Stimulated activated CD8-positive, alpha-beta memory T cell treated with anti-CD3 and anti-CD28 coated beads, Interleukin-12 subunit alpha, Interleukin-12 subunit beta, amount 100 ng/mL, for 24 hours (primary cell): ENCODE measurements at regions not wholly inside any gene's neighbourhood (a gene's known extent, or its start where the extent isn't known, plus 50 kb on each side); places are given as distances from the start of the nearest gene placed in this dataset.

Source experiments
- DNase-seq: peaks from one replicate; pipeline ENCODE4 v3.0.0-alpha.2; 2020; ENCODE audit errors: extremely low read depth

DNA sequence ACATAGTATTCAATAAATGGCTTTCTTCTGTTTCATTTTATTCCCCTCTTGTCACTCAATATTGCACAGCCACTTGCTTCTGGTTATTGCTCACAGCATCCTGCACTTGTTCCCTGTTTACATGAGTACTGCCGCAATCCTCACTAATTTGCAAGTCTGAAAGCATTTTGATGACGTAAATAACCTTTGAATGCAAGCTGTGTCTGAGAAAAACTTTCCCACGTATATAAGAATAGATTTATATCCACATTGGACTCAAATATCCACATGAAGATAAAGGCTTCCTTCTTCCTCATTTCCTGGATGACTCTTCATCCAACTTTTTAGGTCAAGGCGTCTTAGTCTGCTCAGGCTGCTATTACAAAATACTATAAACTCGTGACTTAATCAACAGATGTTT, 88.2 kb upstream of the DAP start:
- no peak for DNase-seq

DNA sequence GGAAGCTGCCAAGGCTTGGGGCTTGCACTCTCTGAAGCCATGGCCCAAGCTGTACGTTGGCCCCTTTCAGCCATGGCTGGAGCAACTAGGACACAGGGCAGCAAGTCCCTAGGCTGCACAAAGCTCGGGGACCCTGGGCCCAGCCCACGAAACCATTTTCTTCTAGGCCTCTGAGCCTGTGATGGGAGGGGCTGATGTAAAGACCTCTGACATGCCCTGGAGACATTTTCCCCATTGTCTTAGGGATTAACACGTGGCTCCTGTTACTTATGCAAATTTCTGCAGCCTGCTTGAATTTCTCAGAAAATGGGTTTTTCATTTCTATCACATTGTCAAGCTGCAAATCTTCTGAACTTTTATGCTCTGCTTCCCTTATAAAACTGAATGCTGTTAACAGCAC, 83.0 kb upstream of the DAP start:
- no peak for DNase-seq

DNA sequence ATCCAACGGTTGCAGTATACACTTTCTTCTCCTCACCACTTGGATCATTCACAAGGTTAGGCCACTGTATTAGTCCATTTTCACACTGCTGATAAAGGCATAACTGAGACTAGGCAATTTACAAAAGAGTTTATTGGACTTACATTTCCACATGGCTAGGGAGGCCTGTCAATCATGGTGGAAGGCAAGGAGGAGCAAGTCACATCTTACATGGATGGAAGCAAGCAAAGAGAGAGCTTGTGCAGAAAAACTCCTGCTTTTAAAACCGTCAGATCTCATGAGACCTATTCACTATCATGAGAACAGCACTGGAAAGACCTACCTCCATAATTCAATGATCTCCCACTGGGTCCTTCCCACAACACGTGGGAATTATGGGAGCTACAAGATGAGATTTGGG, 81.8 kb upstream of the DAP start:
- no peak for DNase-seq

DNA sequence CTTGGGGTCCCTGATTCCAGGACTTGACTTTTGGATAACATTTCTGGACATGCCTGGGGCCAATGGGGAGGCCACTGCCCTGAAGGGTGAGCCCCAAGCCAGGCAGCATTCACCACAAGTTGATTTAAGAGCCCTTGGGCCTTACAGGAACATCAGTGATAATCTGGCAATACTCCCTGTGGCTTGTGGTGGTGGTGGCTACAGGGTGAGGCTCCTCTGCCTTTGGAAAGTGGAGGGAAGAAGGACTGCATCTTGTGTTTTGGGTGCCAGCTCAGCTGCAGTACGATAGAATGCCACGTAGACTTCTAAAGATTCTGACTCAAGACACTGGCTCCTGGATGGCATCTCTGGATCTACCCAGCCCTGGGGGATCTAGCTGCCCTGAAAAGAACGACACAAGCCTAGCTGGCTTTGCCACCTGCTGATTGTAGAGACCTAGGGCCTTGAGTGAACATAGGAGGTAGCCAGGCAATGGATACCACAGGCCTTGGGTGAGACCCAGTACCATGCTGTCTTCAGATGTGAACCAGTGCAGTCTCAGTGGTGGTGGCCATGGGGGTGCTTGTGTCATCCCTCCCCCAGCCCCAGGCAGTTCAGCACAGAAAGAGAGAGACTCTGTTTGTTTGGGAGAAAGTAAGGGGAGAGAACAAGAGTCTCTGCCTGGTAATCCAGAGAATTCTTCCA, 79.0 kb upstream of the DAP start:
- no peak for DNase-seq

DNA sequence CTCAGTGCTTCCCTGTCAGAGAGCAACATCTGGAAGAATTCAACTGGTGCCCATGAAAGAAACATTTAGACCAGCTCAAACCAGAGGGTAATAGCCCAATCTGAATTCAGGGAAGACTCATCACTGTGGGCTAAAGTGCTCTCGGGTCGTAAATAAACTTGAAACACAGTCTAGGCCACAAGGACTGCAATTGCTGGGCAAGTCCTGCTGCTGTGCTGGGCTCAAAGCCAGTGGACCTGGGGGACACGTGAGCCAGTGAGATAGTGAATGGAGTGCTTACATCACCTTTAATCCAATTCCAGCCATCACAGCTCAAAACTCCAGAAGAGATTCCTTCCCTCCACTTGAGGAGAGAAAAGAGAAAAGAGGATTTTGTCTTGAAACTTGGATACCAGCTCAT, 78.1 kb upstream of the DAP start:
- DNase-seq: no peak

DNA sequence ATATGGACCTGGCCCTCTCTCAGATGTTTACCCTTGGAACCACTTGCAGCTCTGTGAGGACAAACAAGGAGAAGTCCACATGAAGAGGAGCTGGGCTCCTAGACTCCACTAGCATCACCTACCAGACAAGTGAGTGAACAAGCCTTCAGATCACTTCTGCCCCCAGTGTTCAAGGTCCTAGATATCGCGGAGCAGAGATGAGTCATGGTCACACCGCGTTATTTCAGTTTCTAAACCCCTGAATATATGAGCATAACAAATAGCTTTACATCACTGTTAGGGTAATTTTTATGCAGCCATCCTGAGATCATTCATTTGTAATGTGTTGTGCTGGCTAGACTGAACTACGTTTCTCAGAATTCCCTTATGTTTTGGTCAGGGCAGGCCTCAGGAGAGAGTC, 77.0 kb upstream of the DAP start:
- no peak for DNase-seq

DNA sequence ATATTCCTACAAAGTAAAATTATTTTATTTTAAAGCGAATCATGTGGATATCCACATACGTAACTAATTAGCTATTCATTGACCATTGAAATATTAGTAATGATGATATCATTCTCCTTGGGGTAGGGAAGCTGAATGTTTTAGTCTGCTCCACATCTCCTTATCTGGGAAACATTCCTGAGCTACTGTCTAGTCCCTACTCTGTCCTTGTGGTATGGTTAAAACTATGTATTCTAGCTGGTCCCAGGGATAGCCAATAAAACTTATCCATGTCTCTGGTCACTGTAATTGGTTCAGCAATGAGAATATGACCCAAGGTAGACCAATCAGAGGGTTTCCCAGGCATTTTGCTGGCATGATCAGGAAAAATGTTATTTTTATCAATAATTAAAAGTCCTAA, 76.0 kb upstream of the DAP start:
- DNase-seq: no peak

DNA sequence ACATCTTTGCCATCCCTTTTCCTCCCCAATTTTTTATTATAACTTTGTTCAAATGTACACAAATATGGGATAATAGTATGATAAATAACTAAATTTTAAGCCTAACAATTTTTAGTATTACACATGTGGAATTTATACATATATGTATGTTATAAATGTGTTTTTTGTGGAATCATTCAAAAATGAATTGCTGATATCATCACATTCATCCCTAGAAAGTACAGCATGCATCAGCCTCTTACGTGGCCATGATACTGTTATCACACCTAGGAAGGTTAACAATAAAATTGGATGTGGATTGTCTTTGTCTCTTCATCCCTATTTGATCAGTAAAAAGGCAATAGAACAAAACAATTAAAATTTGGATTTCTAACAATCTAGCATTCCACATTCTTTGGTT, 73.7 kb upstream of the DAP start:
- DNase-seq: no peak

DNA sequence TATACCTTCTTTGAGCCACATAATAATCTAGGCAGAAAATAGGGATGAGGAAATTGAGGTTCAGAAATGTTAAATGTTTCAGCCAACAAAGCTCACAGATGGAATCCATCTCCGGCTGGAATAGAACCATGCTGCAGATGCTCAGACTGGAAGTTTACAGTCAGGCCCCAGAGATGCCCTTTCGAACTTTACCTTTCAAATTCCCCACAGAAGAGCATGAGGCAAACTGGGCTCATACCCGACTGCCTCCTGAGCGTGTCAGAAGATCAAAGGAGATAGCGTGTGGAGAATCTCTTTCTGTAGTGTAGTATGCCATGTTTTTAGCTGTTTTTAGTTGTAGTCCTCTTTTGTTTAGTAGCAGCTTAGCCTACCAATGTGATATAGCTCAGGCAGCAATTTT, 72.0 kb upstream of the DAP start:
- no peak for DNase-seq

DNA sequence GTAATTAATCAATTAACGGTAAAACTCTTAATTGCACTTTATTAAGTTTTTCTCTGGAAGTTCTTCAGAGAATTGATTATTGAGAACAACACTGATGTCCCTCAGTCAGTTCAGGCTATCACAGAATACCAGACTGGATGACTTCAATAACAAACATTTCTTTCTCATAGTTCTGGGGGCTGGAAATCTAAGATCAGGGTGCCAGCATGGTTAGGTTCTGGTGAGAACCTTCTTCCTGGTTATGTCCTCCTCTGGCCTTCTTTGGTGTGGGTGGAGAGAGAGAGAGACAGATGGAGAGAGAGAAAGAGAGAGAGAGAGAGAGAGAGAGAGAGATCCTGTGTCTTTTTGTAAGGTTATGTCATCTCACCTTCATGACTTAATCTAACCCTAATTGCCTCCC, 71.4 kb upstream of the DAP start:
- no peak for DNase-seq

DNA sequence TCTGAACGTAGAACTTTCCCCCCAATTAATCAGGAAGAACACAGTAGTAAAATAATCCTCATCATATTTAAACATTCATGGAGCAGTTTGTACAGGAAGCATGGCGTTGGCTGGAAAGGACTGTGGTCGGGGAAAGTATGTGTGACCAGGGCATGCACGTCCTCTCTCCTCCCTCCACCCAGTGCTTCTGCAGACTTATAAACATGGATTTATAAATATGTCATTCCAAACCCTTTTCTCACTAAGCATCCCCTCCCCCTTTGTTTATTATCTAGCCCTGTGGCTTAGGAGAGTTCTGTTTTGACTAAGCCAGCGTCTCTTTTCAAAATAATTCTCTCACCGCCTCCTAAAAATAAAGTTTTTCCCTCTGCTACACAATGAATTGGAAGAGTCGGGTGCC, 70.4 kb upstream of the DAP start:
- DNase-seq: no peak

DNA sequence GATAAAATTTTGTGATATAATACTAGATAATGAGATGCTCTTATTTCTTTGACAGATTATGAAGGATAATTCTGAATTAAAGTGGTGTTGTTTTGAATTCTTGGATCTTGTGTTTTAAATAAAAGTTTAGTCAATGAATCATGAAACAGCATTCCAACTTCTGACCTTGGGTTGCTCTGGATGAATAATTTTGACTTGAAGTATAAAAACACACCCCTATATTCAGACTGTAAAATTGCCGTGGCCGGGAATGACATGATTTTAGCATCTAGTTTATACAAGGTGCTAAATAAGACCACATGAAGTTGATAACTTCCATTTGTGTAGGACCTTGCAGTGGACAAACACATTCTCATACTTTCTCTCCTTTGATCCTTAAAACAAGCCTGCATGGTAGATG, 67.2 kb upstream of the DAP start:
- DNase-seq: no peak

DNA sequence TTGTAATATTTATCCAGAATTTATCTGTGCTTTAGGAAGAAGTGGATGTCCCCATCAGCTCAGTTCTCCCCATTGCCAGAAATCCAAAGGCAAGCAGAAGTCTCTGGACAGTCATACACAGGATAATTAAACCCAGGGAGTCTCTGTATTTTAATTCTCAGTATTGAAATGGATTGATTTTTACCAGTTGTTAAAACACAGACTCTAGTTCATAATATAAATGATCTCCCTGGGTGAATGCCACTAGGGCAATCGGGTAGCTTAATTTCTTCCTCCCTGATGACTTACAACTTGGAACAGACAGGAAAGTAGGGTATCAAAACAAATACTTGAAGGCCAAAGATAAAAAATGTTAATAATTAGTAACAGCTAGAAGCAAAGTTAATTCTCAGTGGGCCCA, 66.5 kb upstream of the DAP start:
- DNase-seq: no peak

DNA sequence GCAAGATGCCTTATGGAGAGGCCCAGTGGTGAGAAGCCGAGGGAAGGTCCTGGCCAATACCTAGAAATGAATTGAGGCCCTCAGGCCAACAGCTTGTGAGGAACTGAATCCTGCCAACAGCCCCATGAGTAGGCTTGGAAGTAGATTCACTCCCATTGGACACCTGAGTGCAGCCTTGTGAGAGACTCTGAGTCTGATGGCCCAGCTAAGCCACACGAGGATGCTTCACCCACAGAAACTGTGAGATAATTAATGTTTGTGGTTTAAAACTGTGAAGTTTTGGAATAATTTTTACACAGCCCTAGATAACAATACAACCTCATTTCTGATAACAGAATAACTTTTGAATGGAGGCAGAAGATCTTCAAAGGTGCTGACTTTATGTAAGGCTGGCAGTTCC, 65.9 kb upstream of the DAP start:
- no peak for DNase-seq

DNA sequence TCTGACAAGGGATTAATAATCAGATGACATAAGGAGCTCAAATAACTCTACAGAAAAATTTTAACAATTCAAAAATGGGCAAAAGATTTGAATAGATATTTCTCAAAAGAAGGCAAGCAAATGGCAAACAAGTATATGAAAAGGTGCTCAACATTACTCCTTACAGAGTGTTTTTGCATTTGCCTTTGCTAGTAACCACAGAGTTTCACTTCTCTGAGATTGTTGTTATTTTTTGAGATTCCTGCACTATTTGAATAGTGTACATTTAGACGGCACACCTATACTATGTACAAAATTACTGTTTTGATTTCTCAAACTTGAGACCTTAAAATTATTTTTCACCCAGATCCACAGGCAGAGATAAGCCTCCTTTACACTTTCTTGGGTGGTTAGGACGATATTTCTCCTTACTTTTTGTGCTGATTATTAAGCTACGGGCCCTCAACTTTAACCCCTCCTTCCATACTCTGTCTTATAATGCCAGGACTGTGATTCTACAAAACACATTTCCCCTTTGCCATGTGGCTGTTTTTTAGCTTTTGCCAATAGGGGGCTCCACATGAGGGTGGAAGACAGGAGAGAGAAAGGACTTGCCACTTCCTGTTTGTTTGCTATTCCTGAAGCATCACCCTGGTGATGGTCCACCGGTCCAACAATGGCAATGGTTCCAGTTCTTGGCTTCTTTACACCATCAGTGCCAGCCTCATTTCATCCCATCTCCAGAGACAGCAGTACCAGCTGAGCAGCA, 65.0 kb upstream of the DAP start:
- no peak for DNase-seq

DNA sequence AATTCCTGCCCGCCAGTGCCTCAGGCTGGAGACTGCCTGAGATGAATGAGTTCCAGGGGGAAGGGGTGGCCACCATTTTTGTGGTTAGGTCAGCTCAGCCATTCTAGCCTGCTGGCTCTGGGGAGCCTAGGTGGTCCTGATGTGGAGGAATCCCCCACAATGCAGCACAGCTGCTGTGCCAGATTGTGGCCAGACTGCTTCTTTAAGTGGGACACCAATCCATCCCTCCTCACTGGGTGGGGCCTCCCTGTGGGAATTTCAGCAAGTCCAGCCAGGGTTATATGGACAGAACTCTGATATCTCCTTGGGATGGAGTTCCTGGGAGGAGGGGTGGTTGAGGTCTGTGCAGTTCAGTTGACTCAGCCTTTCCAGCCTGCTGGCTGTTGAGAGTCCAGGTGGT, 51.2 kb upstream of the DAP start:
- no peak for DNase-seq
